PC-9 (cell line): ENCODE measurements at regions not wholly inside any gene's neighbourhood (a gene's known extent, or its start where the extent isn't known, plus 50 kb on each side); places are given as distances from the start of the nearest gene placed in this dataset.
A peak's percentile ranks its signal among the peaks of the same experiment; 100 is the strongest.

ENCODE experiments used
- BruUV-seq: library from RNA; stranded (reverse); fragments of 400-500 nt; replicated peaks from 2 replicates; lab custom pipeline; 2021; lab: Mats Ljungman, UMichigan
- CTCF ChIA-PET: fragments of 300-600 bp; sonication (Branson Sonifier 250); formaldehyde crosslinking; loops from one replicate; lab custom pipeline; 2022; ENCODE audit warnings: antibody characterized with exemption; lab: Charles Lee
- POLR2A ChIA-PET: fragments of 300-600 bp; sonication (Branson Sonifier 250); formaldehyde crosslinking; loops from one replicate; lab custom pipeline; 2022; ENCODE audit warnings: antibody characterized with exemption; ENCODE audit not compliant: unreplicated experiment; lab: Charles Lee
- DNase-seq, 2 experiments: peaks; one replicate each; pipeline versions ENCODE4 v3.0.0 to v3.0.0-alpha.2; 2015 to 2022; ENCODE audit warnings: mixed read lengths in 1 of 2
- H2AFZ ChIP-seq: fragments of 200-600 bp; sonication (generic); 2 replicates; pipeline ENCODE4 v1.8.1; 2017; ENCODE audit warnings: antibody characterized with exemption
- H3F3A ChIP-seq: fragments of 200-600 bp; sonication (generic); 2 replicates; pipeline ENCODE4 v1.8.1; 2017; ENCODE audit warnings: antibody characterized with exemption, mild to moderate bottlenecking, low read depth; ENCODE audit not compliant: insufficient read depth
- H3K27ac ChIP-seq: fragments of 200-600 bp; sonication (generic); 2 replicates; pipeline ENCODE4 v1.6.1; 2016; ENCODE audit warnings: mixed run types
- H3K27me3 ChIP-seq: fragments of 200-600 bp; sonication (generic); 2 replicates; pipeline ENCODE4 v1.6.1; 2016; ENCODE audit warnings: low read depth, mixed run types; ENCODE audit not compliant: insufficient read depth
- H3K36me3 ChIP-seq: fragments of 200-600 bp; sonication (generic); 2 replicates; pipeline ENCODE4 v1.6.1; 2016; ENCODE audit warnings: low read depth, mixed run types
- H3K4me1 ChIP-seq: fragments of 200-600 bp; sonication (generic); replicated peaks from 2 replicates; pipeline ENCODE4 v1.6.1; 2016; ENCODE audit warnings: mixed run types; ENCODE audit not compliant: insufficient read depth
- H3K4me2 ChIP-seq: fragments of 200-600 bp; sonication (generic); 2 replicates; pipeline ENCODE4 v1.6.1; 2017; ENCODE audit warnings: mixed run types
- H3K4me3 ChIP-seq: fragments of 200-600 bp; sonication (generic); 2 replicates; pipeline ENCODE4 v1.6.1; 2016; ENCODE audit warnings: mixed run types
- H3K79me2 ChIP-seq: fragments of 200-600 bp; sonication (generic); 2 replicates; pipeline ENCODE4 v1.6.1; 2017; ENCODE audit warnings: low read depth, mixed run types
- H3K9me2 ChIP-seq: fragments of 200-600 bp; sonication (generic); 2 replicates; pipeline ENCODE4 v1.8.1; 2017; ENCODE audit warnings: mild to moderate bottlenecking; ENCODE audit not compliant: insufficient read depth
- H3K9me3 ChIP-seq: fragments of 200-600 bp; sonication (generic); 2 replicates; pipeline ENCODE4 v1.8.1; 2016; ENCODE audit warnings: low read depth; ENCODE audit not compliant: insufficient read depth
- H4K20me1 ChIP-seq: fragments of 200-600 bp; sonication (generic); 2 replicates; pipeline ENCODE4 v1.8.1; 2017; ENCODE audit not compliant: insufficient read depth
- CTCF ChIP-seq: fragments of 200-600 bp; sonication (generic); conservative IDR thresholded peaks from 2 replicates; pipeline ENCODE4 v1.6.1; 2017; ENCODE audit warnings: mixed run types, antibody characterized with exemption, mild to moderate bottlenecking, moderate library complexity
- EZH2 ChIP-seq: fragments of 200-600 bp; sonication (generic); IDR thresholded peaks from 2 replicates; pipeline ENCODE4 v1.8.0; 2017; ENCODE audit warnings: antibody characterized with exemption, low read depth
- intact Hi-C: fragments of 100-400 bp; cut with micrococcal nuclease; formaldehyde crosslinking; loops from one replicate; pipeline ENCODE4 v1.10.0; 2022; ENCODE audit not compliant: unreplicated experiment

- Histone ChIP-seq H3K36me3 (no peaks in the 10 kb centered on the region), H3K79me2 (peaks cover 25% of the 10 kb centered on the region; the same call in 1 of the 2 replicates), H4K20me1 (no peaks in the 10 kb centered on the region), H3K27ac (peak overlapping the region; percentile 98), H3K9me2 (no peaks in the 10 kb centered on the region), H3K4me1 (peaks cover 77% of the 10 kb centered on the region), H3K27me3 (no peaks in the 10 kb centered on the region), H3K4me2 (peak overlapping the region; percentile 72), H3F3A (peaks cover 70% of the 10 kb centered on the region), H3K4me3 (peak overlapping the region; percentile 28; the same call in 1 of the 2 replicates), H3K9me3 (no peaks in the 10 kb centered on the region), H2AFZ (peak overlapping the region; percentile 3)
- peak in 1 of 2 experiments; percentile 92 for DNase-seq
- no peak for TF ChIP-seq CTCF
- no peak for TF ChIP-seq EZH2
- intact Hi-C loops: no loop called here
- ChIA-PET POLR2A (no interaction called here), CTCF (interaction anchor here (0.7 to 1.3 kb wide), 2 partner anchors 12 to 51 kb away, joined by 3 read pairs; no protein-coding TSS in a partner anchor)
- TSS peak; percentile 56 for BruUV-seq
These were observed 49.9 kb upstream of the RTN4 start for GRCh38 chr2:55099878-55100820.
